Choroid plexus epithelial cell (primary cell): ENCODE measurements at regions not wholly inside any gene's neighbourhood (a gene's known extent, or its start where the extent isn't known, plus 50 kb on each side); places are given as distances from the start of the nearest gene placed in this dataset.

Experiments used
- DNase-seq: peaks from one replicate; pipeline ENCODE4 v3.0.0-alpha.2; 2010; ENCODE audit warnings: low read depth
- H3K4me3 ChIP-seq: 2 replicates; pipeline ENCODE4 v1.5.1; 2011; ENCODE audit warnings: low read depth, mild to moderate bottlenecking, control low read depth, low read length, moderate library complexity
- TF ChIP-seq, protein P1 (sequence below): conservative IDR thresholded peaks from 2 replicates; pipeline ENCODE4 v1.5.1; 2011; ENCODE audit warnings: low read depth, mild to moderate bottlenecking, control low read depth, inconsistent platforms, low read length, moderate library complexity

- no peak overlapping the region for H3K4me3 ChIP-seq
- no peak for DNase-seq
- TF ChIP-seq, protein P1, sequence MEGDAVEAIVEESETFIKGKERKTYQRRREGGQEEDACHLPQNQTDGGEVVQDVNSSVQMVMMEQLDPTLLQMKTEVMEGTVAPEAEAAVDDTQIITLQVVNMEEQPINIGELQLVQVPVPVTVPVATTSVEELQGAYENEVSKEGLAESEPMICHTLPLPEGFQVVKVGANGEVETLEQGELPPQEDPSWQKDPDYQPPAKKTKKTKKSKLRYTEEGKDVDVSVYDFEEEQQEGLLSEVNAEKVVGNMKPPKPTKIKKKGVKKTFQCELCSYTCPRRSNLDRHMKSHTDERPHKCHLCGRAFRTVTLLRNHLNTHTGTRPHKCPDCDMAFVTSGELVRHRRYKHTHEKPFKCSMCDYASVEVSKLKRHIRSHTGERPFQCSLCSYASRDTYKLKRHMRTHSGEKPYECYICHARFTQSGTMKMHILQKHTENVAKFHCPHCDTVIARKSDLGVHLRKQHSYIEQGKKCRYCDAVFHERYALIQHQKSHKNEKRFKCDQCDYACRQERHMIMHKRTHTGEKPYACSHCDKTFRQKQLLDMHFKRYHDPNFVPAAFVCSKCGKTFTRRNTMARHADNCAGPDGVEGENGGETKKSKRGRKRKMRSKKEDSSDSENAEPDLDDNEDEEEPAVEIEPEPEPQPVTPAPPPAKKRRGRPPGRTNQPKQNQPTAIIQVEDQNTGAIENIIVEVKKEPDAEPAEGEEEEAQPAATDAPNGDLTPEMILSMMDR = no peak
Measured at GRCh38 chr1:208527156-208527555, 283.0 kb upstream of the PLXNA2 start.

DNA sequence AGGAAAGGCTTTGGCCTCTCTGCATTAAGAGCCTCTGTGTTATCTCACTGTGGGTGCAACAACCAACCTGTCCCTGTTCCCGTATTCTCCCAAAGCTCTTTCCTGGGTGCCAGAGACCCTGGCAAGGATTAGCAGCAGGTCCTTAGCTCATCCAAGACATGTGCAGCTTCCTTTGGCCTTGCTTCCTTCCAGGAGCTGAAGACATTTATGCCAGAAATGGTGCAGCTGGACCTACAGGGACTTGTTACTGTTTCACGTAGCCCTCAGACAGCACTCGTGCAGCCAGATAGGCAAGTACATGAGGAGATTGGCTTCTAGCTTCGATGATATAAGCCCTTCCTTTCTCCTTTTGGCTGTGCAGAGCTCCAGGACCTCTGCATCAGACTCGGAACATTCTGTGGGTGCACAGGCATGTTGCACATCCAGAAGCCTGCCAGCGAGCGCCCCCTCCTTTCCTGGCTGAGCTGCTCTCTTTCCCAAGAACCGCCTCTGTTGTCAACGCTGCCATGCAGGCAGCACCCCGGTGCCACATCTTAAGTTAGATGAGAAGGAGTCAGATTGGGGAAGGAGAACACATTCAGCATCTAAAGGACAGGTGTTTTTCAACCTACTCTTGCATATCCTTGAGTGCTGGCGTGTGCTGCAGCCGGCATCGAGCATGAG lies 284.5 kb upstream of the PLXNA2 start:
- TF ChIP-seq, protein P1 = no peak
- no peak for DNase-seq
- H3K4me3 ChIP-seq = no peak overlapping the region

- TF ChIP-seq, protein P1 = no peak
- H3K4me3 ChIP-seq = no peak overlapping the region
- DNase-seq = no peak
Measured at GRCh38 chr1:208531003-208531750, 287.0 kb upstream of the PLXNA2 start.

- DNase-seq = no peak
- TF ChIP-seq, protein P1 = no peak
- H3K4me3 ChIP-seq = no peak overlapping the region
Measured at GRCh38 chr1:208533746-208534598, 289.8 kb upstream of the PLXNA2 start.

GRCh38 chr1:208534599-208534897 lies 290.4 kb upstream of the PLXNA2 start:
- no peak overlapping the region for H3K4me3 ChIP-seq
- no peak for DNase-seq
- TF ChIP-seq, protein P1 = no peak

GRCh38 chr1:208534979-208535378 lies 290.8 kb upstream of the PLXNA2 start:
- TF ChIP-seq, protein P1 = no peak
- DNase-seq = no peak
- H3K4me3 ChIP-seq = no peak overlapping the region
